GM23338 (cell line): ENCODE measurements at regions not wholly inside any gene's neighbourhood (a gene's known extent, or its start where the extent isn't known, plus 50 kb on each side); places are given as distances from the start of the nearest gene placed in this dataset.
"Not testable (repeated sequence)": the region's sequence is repeated elsewhere in the genome, so short reads cannot be mapped to it uniquely, and the experiment has no call there.

Source experiments
- ATAC-seq: fragments of 200-7000 bp; cut with Tn5 transposase; 3 replicates; pipeline ENCODE4 v1.9.1; 2020
- DNase-seq: peaks from one replicate; pipeline ENCODE4 v3.0.0-alpha.2; 2015; ENCODE audit warnings: low spot score
- H2AFZ ChIP-seq: fragments of 200-600 bp; sonication (generic); 2 replicates; pipeline ENCODE4 v1.8.0; 2016; ENCODE audit warnings: antibody characterized with exemption, mild to moderate bottlenecking, moderate library complexity
- H3F3A ChIP-seq: fragments of 200-600 bp; sonication (generic); replicated peaks from 2 replicates; pipeline ENCODE4 v1.8.0; 2017; ENCODE audit warnings: antibody characterized with exemption, mixed run types, low read depth
- H3K27ac ChIP-seq: fragments of 200-600 bp; sonication (generic); 2 replicates; pipeline ENCODE4 v1.6.1; 2016; ENCODE audit warnings: low read depth
- H3K27me3 ChIP-seq: fragments of 200-600 bp; sonication (generic); 2 replicates; pipeline ENCODE4 v1.8.0; 2016; ENCODE audit warnings: mild to moderate bottlenecking, mixed run types, moderate library complexity; ENCODE audit not compliant: insufficient read depth
- H3K36me3 ChIP-seq: fragments of 200-600 bp; sonication (generic); 2 replicates; pipeline ENCODE4 v1.8.0; 2016; ENCODE audit warnings: mild to moderate bottlenecking; ENCODE audit not compliant: insufficient read depth
- H3K4me1 ChIP-seq: fragments of 200-600 bp; sonication (generic); 2 replicates; pipeline ENCODE4 v1.8.0; 2016; ENCODE audit warnings: mild to moderate bottlenecking, moderate library complexity; ENCODE audit not compliant: insufficient read depth
- H3K4me2 ChIP-seq: fragments of 200-600 bp; sonication (generic); 2 replicates; pipeline ENCODE4 v1.7.1; 2017; ENCODE audit warnings: mixed run types
- H3K4me3 ChIP-seq: fragments of 200-600 bp; sonication (generic); 2 replicates; pipeline ENCODE4 v1.6.1; 2016; ENCODE audit warnings: mixed run types
- H3K79me2 ChIP-seq: fragments of 200-600 bp; sonication (generic); replicated peaks from 2 replicates; pipeline ENCODE4 v1.8.0; 2017; ENCODE audit warnings: mild to moderate bottlenecking; ENCODE audit not compliant: insufficient read depth
- H3K9me2 ChIP-seq: fragments of 200-600 bp; sonication (generic); 2 replicates; pipeline ENCODE4 v1.8.0; 2017; ENCODE audit not compliant: insufficient read depth
- H4K20me1 ChIP-seq: fragments of 200-600 bp; sonication (generic); replicated peaks from 2 replicates; pipeline ENCODE4 v1.8.0; 2017; ENCODE audit warnings: mild to moderate bottlenecking; ENCODE audit not compliant: insufficient read depth
- H3K27ac Mint-ChIP-seq: 2 replicates; pipeline ENCODE4 v1.8.0; 2020; ENCODE audit warnings: inconsistent platforms, mild to moderate bottlenecking, moderate library complexity, mixed read lengths
- H3K27me3 Mint-ChIP-seq: 3 replicates; pipeline ENCODE4 v1.8.0; 2022; ENCODE audit warnings: low read depth, mild to moderate bottlenecking, moderate library complexity, mixed read lengths, inconsistent platforms; ENCODE audit not compliant: insufficient read depth, poor library complexity
- H3K36me3 Mint-ChIP-seq: 3 replicates; pipeline ENCODE4 v1.8.0; 2021; ENCODE audit warnings: low read depth, mild to moderate bottlenecking, inconsistent platforms, moderate library complexity, mixed read lengths
- H3K4me1 Mint-ChIP-seq: 3 replicates; pipeline ENCODE4 v1.8.0; 2020; ENCODE audit warnings: mild to moderate bottlenecking, inconsistent platforms, mixed read lengths
- H3K4me3 Mint-ChIP-seq: 3 replicates; pipeline ENCODE4 v1.8.0; 2021; ENCODE audit warnings: moderate library complexity, mild to moderate bottlenecking, inconsistent platforms, mixed read lengths
- H3K9me3 Mint-ChIP-seq: 3 replicates; pipeline ENCODE4 v1.8.0; 2020; ENCODE audit warnings: moderate library complexity, mild to moderate bottlenecking, inconsistent platforms, mixed read lengths
- CREB1 ChIP-seq: fragments of 250-450 bp; sonication (Bioruptor Pico); IDR thresholded peaks from 2 replicates; pipeline ENCODE4 v1.5.0; 2020; ENCODE audit warnings: low read depth, mild to moderate bottlenecking, moderate library complexity
- ETS1 ChIP-seq: IDR thresholded peaks from 2 replicates; pipeline ENCODE4 v1.6.1; 2016; ENCODE audit warnings: antibody characterized with exemption
- EZH2 ChIP-seq: fragments of 200-600 bp; sonication (generic); IDR thresholded peaks from one replicate; pipeline ENCODE4 v1.8.0; 2017; ENCODE audit warnings: antibody characterized with exemption, mild to moderate bottlenecking, low read depth; ENCODE audit not compliant: unreplicated experiment
- EZH2phosphoT487 ChIP-seq: fragments of 200-600 bp; sonication (generic); IDR thresholded peaks from one replicate; pipeline ENCODE4 v1.8.1; 2018; ENCODE audit warnings: antibody characterized with exemption; ENCODE audit not compliant: unreplicated experiment
- NANOG ChIP-seq: IDR thresholded peaks from 2 replicates; pipeline ENCODE4 v1.6.1; 2016; ENCODE audit warnings: antibody characterized with exemption, borderline replicate concordance
- POLR2AphosphoS5 ChIP-seq: IDR thresholded peaks from 2 replicates; pipeline ENCODE4 v1.6.1; 2016; ENCODE audit warnings: antibody characterized with exemption, low read depth
- STAT1 ChIP-seq: IDR thresholded peaks from one replicate; pipeline ENCODE4 v1.6.1; 2016; ENCODE audit warnings: antibody characterized with exemption; ENCODE audit not compliant: unreplicated experiment
- ZNF331 ChIP-seq: fragments of 250-450 bp; sonication (Bioruptor Pico); IDR thresholded peaks from 2 replicates; pipeline ENCODE4 v1.5.0; 2020; ENCODE audit warnings: low read depth, mild to moderate bottlenecking, moderate library complexity
- ZNF462 ChIP-seq: fragments of 250-450 bp; sonication (Bioruptor Pico); IDR thresholded peaks from 2 replicates; pipeline ENCODE4 v1.5.0; 2020; ENCODE audit warnings: mild to moderate bottlenecking, moderate library complexity

- H3K27me3 Mint-ChIP-seq: not testable (repeated sequence)
Measured at GRCh38 chr20:59488459-59488858, 115.9 kb upstream of the PHACTR3 start.

GRCh38 chr20:59490196-59491004 lies 113.9 kb upstream of the PHACTR3 start:
- H3K27ac ChIP-seq, H3K4me3 Mint-ChIP-seq, H3F3A ChIP-seq, H3K27ac Mint-ChIP-seq, H3K4me1 ChIP-seq, DNase-seq, H3K4me2 ChIP-seq, H3K9me2 ChIP-seq, H2AFZ ChIP-seq, H3K36me3 Mint-ChIP-seq, H3K27me3 Mint-ChIP-seq, H3K4me3 ChIP-seq, H3K4me1 Mint-ChIP-seq, H3K79me2 ChIP-seq, H3K27me3 ChIP-seq, H4K20me1 ChIP-seq, ATAC-seq, H3K9me3 Mint-ChIP-seq, H3K36me3 ChIP-seq: not testable (repeated sequence)

More at GRCh38 chr20:59488459-59488858, 115.9 kb upstream of the PHACTR3 start:
- not testable (repeated sequence) for H3K27ac ChIP-seq, H3K79me2 ChIP-seq, H3K4me1 Mint-ChIP-seq, H3K36me3 Mint-ChIP-seq, ATAC-seq, DNase-seq, H4K20me1 ChIP-seq, H3K4me3 Mint-ChIP-seq, H3K9me3 Mint-ChIP-seq, H3K27me3 ChIP-seq, H3K4me1 ChIP-seq, H3K27ac Mint-ChIP-seq, H3K4me2 ChIP-seq, H3K36me3 ChIP-seq, H3F3A ChIP-seq, H3K9me2 ChIP-seq, H3K4me3 ChIP-seq, H2AFZ ChIP-seq

GRCh38 chr20:59491884-59492283 lies 112.5 kb upstream of the PHACTR3 start:
- DNase-seq: no peak
- peaks cover 5% of the 10 kb centered on the region for H3K27me3 Mint-ChIP-seq
- TF ChIP-seq ETS1: no peak
- no peak for TF ChIP-seq ZNF331 (CRISPR knock-in tag)
- TF ChIP-seq EZH2phosphoT487: no peak
- TF ChIP-seq NANOG: no peak
- TF ChIP-seq POLR2AphosphoS5: no peak
- no peak for TF ChIP-seq EZH2
- TF ChIP-seq CREB1: no peak
- TF ChIP-seq ZNF462: no peak
- no peak for TF ChIP-seq STAT1

More at GRCh38 chr20:59491884-59492283, 112.5 kb upstream of the PHACTR3 start:
- H3K4me3 Mint-ChIP-seq: no peak overlapping the region
- no peaks in the 10 kb centered on the region for H3K4me1 Mint-ChIP-seq
- no peaks in the 10 kb centered on the region for H3K79me2 ChIP-seq
- H3K4me2 ChIP-seq: no peak overlapping the region
- no peaks in the 10 kb centered on the region for H3K4me1 ChIP-seq
- no peaks in the 10 kb centered on the region for H3K9me2 ChIP-seq
- no peak overlapping the region for H3K27ac Mint-ChIP-seq
- no peak overlapping the region for H3K27ac ChIP-seq
- H3K4me3 ChIP-seq: no peak overlapping the region
- H3K27me3 ChIP-seq: no peaks in the 10 kb centered on the region
- H3F3A ChIP-seq: no peaks in the 10 kb centered on the region
- H4K20me1 ChIP-seq: no peaks in the 10 kb centered on the region
- no peaks in the 10 kb centered on the region for H3K9me3 Mint-ChIP-seq
- no peak for ATAC-seq
- no peaks in the 10 kb centered on the region for H3K36me3 Mint-ChIP-seq
- H3K36me3 ChIP-seq: no peaks in the 10 kb centered on the region
- H2AFZ ChIP-seq: no peak overlapping the region
